ENCODE measurements at regions not wholly inside any gene's neighbourhood (a gene's known extent, or its start where the extent isn't known, plus 50 kb on each side); places are given as distances from the start of the nearest gene placed in this dataset.

GRCh38 chr4:138312536-138312911 lies 70.4 kb upstream of the SLC7A11 start:
- no peak for DNase-seq (ENCODE audit: low read depth)

GRCh38 chr4:138311771-138312535 lies 69.8 kb upstream of the SLC7A11 start:
- no peak for DNase-seq (ENCODE audit: low read depth)

- DNase-seq (ENCODE audit: low read depth), result no peak
Observed at GRCh38 chr4:138310991-138311390, 68.8 kb upstream of the SLC7A11 start.

- no peak for DNase-seq (ENCODE audit: low read depth)
Observed at GRCh38 chr4:138310498-138310897, 68.3 kb upstream of the SLC7A11 start.

- DNase-seq (ENCODE audit: low read depth), result no peak
Observed at GRCh38 chr4:138308356-138308755, 66.2 kb upstream of the SLC7A11 start.

- no peak for DNase-seq (ENCODE audit: low read depth)
Observed at GRCh38 chr4:138307319-138307718, 65.2 kb upstream of the SLC7A11 start.

- DNase-seq (ENCODE audit: low read depth), result no peak
Observed at GRCh38 chr4:138305050-138305449, 62.9 kb upstream of the SLC7A11 start.

- no peak for DNase-seq (ENCODE audit: low read depth)
Observed at GRCh38 chr4:138301536-138301935, 59.4 kb upstream of the SLC7A11 start.

- DNase-seq (ENCODE audit: low read depth), result no peak
Observed at GRCh38 chr4:138300616-138301015, 58.5 kb upstream of the SLC7A11 start.

GRCh38 chr4:138299881-138300280 lies 57.7 kb upstream of the SLC7A11 start:
- no peak for DNase-seq (ENCODE audit: low read depth)

GRCh38 chr4:138298866-138299265 lies 56.7 kb upstream of the SLC7A11 start:
- no peak for DNase-seq (ENCODE audit: low read depth)

GRCh38 chr4:138298431-138298830 lies 56.3 kb upstream of the SLC7A11 start:
- DNase-seq (ENCODE audit: low read depth), result no peak

- DNase-seq (ENCODE audit: low read depth), result no peak
Observed at GRCh38 chr4:138297743-138298405, 55.7 kb upstream of the SLC7A11 start.

GRCh38 chr4:138292321-138292720 lies 50.2 kb upstream of the SLC7A11 start:
- no peak for DNase-seq (ENCODE audit: low read depth)
